ENCODE measurements at regions not wholly inside any gene's neighbourhood (a gene's known extent, or its start where the extent isn't known, plus 50 kb on each side); places are given as distances from the start of the nearest gene placed in this dataset.

GRCh38 chr15:36175186-36175740 lies 404.2 kb upstream of the CDIN1 start:
- H3K4me3 Mint-ChIP-seq: no peak overlapping the region
- intact Hi-C loops (cut with micrococcal nuclease): no loop called here
- ChIA-PET CTCF (no interaction called here), POLR2A (no interaction called here)
- no peaks in the 10 kb centered on the region for H3K36me3 Mint-ChIP-seq (ENCODE audit: low read depth)
- no peaks in the 10 kb centered on the region for H3K27me3 Mint-ChIP-seq
- no peak overlapping the region for H3K27ac Mint-ChIP-seq
- peaks cover 3% of the 10 kb centered on the region for H3K9me3 Mint-ChIP-seq
- DNase-seq (no peak), ATAC-seq (no peak)
- H3K4me1 Mint-ChIP-seq (ENCODE audit: low read depth): no peaks in the 10 kb centered on the region
- TF ChIP-seq, protein P1, sequence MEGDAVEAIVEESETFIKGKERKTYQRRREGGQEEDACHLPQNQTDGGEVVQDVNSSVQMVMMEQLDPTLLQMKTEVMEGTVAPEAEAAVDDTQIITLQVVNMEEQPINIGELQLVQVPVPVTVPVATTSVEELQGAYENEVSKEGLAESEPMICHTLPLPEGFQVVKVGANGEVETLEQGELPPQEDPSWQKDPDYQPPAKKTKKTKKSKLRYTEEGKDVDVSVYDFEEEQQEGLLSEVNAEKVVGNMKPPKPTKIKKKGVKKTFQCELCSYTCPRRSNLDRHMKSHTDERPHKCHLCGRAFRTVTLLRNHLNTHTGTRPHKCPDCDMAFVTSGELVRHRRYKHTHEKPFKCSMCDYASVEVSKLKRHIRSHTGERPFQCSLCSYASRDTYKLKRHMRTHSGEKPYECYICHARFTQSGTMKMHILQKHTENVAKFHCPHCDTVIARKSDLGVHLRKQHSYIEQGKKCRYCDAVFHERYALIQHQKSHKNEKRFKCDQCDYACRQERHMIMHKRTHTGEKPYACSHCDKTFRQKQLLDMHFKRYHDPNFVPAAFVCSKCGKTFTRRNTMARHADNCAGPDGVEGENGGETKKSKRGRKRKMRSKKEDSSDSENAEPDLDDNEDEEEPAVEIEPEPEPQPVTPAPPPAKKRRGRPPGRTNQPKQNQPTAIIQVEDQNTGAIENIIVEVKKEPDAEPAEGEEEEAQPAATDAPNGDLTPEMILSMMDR (IDR thresholded peaks at IDR 0.05): no peak

DNA sequence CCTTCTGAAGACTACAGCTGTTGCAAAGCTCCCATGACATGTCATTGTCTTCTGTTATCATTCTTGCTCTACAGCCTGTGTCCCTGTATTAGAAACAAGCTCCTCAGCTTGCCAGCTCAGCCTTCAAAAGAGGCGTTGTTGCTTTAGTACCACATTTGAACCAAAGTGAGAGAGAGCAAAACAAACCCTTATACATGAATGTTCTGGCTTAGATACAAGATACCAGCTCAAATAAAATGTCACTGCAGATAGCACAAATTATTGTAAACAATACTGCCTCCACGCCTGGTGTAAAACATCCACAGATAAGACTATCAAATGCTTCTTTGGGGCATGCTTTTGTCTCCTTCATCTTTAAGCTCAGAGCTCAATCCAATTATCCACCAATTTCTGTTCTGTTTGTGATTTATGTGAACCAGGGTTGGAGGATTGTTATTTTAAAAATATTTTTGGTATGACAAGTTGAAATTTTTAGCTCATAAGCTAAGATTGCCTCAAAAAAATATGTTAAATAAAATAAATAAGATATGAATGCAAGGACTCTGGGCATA lies 403.6 kb upstream of the CDIN1 start:
- ATAC-seq: no peak
- no peak overlapping the region for H3K4me3 Mint-ChIP-seq
- H3K9me3 Mint-ChIP-seq: peaks cover 3% of the 10 kb centered on the region
- no peaks in the 10 kb centered on the region for H3K27me3 Mint-ChIP-seq
- H3K27ac Mint-ChIP-seq: no peak overlapping the region
- H3K36me3 Mint-ChIP-seq (ENCODE audit: low read depth): no peaks in the 10 kb centered on the region
- intact Hi-C loops (cut with micrococcal nuclease): no loop called here
- ChIA-PET POLR2A (no interaction called here), CTCF (no interaction called here)
- TF ChIP-seq, protein P1 (IDR thresholded peaks at IDR 0.05): no peak
- DNase-seq: no peak
- H3K4me1 Mint-ChIP-seq (ENCODE audit: low read depth): no peaks in the 10 kb centered on the region

DNA sequence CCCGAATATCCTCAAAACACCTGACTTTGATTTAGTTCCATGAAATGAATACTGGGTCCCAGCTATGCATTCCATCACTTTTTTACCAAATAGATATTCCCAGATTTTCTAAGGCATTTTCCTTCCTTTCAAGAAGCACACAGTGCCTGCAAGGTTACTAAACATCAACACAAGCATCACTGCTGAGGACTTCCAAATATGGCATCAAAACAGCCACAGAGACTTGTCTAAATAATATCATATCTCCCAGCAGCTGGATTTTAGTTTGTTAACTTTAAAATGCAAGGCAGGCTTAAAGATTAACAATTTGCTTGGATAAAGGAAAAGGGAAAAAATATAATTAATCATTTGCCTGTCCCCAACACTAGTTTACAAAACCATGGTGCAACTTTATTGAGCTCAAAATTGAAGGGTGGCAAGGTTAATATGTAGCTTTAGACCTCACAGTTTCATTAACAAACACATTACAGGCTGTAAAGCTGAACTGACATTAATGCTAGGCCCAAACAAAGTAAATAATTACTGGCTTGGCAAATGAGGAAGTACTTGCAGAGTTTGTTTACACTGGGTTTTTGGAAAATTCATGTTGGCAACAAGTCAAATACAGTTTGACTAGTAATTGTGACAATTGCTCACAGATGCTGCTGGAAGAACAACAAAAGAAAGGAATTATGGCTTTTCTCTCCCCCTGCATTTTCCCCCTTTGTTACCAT lies 401.7 kb upstream of the CDIN1 start:
- DNase-seq (no peak), ATAC-seq (no peak)
- H3K4me1 Mint-ChIP-seq (ENCODE audit: low read depth): no peaks in the 10 kb centered on the region
- no peak overlapping the region for H3K27ac Mint-ChIP-seq
- CTCF ChIA-PET: interaction anchor here (1.1 kb wide), 1 partner anchor 11 kb away, joined by 3 read pairs; no protein-coding TSS in a partner anchor
- peaks cover 3% of the 10 kb centered on the region for H3K9me3 Mint-ChIP-seq
- no peaks in the 10 kb centered on the region for H3K27me3 Mint-ChIP-seq
- POLR2A ChIA-PET: no interaction called here
- H3K36me3 Mint-ChIP-seq (ENCODE audit: low read depth): no peaks in the 10 kb centered on the region
- TF ChIP-seq, protein P1 (IDR thresholded peaks at IDR 0.05): no peak
- intact Hi-C loops (cut with micrococcal nuclease): no loop called here
- no peak overlapping the region for H3K4me3 Mint-ChIP-seq

DNA sequence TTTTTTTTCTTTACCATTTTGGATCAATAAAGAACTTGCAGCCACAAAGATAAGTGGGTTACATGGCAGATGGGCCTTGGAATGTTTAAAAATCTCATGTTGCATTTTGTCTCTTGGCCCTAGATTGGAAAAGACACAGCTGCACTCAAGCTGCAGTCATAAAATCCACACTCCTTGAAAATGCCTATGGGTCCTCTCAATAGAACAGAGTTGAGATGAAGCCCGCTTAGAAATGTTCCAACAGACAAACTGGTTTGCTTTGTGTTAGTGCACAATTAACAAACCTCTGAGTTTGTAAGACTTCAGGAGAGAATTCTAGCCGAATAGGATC lies 401.2 kb upstream of the CDIN1 start:
- H3K36me3 Mint-ChIP-seq (ENCODE audit: low read depth): no peaks in the 10 kb centered on the region
- ChIA-PET CTCF (interaction anchor here (1.1 kb wide), 1 partner anchor 11 kb away, joined by 3 read pairs; no protein-coding TSS in a partner anchor), POLR2A (no interaction called here)
- H3K27ac Mint-ChIP-seq: no peak overlapping the region
- DNase-seq (no peak), ATAC-seq (no peak)
- H3K4me1 Mint-ChIP-seq (ENCODE audit: low read depth): no peaks in the 10 kb centered on the region
- H3K9me3 Mint-ChIP-seq: peaks cover 3% of the 10 kb centered on the region
- intact Hi-C loops (cut with micrococcal nuclease): no loop called here
- TF ChIP-seq, protein P1 (IDR thresholded peaks at IDR 0.05): no peak
- no peaks in the 10 kb centered on the region for H3K27me3 Mint-ChIP-seq
- no peak overlapping the region for H3K4me3 Mint-ChIP-seq

DNA sequence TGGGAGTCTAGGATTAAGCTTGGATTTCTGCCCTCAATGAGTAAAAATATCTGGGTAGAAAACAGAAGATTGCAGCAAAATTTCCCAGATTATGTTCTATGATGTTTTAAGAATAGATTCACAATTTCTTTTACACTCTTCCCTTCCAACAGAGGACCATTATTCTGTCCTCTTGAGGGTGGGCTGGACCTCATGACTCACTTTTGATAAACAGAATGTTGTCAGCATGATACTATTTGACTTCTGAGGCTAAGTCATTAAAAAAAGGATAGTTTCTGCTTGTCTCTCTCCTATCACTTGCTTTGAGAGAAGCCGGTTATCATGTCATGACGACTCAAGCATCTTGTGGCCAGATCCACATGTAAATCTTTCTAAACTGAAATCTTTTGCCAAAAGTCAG lies 396.2 kb upstream of the CDIN1 start:
- Mint-ChIP-seq H3K9me3 (peaks cover 3% of the 10 kb centered on the region), H3K36me3 (ENCODE audit: low read depth) (no peaks in the 10 kb centered on the region), H3K4me3 (no peak overlapping the region), H3K4me1 (ENCODE audit: low read depth) (no peaks in the 10 kb centered on the region), H3K27ac (no peak overlapping the region), H3K27me3 (no peaks in the 10 kb centered on the region)
- no peak for DNase-seq
- no peak for ATAC-seq
- TF ChIP-seq, protein P1 (IDR thresholded peaks at IDR 0.05): no peak
- POLR2A ChIA-PET: no interaction called here
- intact Hi-C loops (cut with micrococcal nuclease): no loop called here
- CTCF ChIA-PET: no interaction called here
